HG03039 (cell line): ENCODE measurements at regions not wholly inside any gene's neighbourhood (a gene's known extent, or its start where the extent isn't known, plus 50 kb on each side); places are given as distances from the start of the nearest gene placed in this dataset.
"Not testable (repeated sequence)": the region's sequence is repeated elsewhere in the genome, so short reads cannot be mapped to it uniquely, and the experiment has no call there.

ENCODE experiments used
- ATAC-seq: cut with Tn5 transposase; IDR thresholded peaks from one replicate; pipeline ENCODE4 v1.9.1; 2021; ENCODE audit warnings: mild to moderate bottlenecking, moderate library complexity; ENCODE audit not compliant: unreplicated experiment

- no peak for ATAC-seq
Observed at GRCh38 chr16:59168461-59169114, 434.5 kb upstream of the GOT2 start.

DNA sequence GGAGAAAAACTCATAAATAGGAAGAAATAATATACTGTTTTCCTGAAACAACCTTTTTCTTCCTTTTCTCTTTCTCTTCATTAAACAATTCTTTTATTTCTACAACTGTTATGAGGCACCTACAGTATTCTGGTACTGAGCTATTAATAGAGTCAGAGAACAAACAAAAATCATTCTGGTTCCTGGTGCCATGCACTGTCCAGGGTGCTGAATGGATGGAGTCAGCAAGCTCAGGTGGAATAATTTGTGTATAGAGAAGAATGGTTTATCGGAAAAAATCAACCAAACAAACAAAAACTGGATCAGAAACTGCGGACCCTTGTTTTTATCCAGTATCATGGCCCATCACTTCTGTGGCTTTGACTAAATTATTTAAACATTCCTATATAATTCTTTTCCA, 430.3 kb upstream of the GOT2 start:
- ATAC-seq, result no peak

DNA sequence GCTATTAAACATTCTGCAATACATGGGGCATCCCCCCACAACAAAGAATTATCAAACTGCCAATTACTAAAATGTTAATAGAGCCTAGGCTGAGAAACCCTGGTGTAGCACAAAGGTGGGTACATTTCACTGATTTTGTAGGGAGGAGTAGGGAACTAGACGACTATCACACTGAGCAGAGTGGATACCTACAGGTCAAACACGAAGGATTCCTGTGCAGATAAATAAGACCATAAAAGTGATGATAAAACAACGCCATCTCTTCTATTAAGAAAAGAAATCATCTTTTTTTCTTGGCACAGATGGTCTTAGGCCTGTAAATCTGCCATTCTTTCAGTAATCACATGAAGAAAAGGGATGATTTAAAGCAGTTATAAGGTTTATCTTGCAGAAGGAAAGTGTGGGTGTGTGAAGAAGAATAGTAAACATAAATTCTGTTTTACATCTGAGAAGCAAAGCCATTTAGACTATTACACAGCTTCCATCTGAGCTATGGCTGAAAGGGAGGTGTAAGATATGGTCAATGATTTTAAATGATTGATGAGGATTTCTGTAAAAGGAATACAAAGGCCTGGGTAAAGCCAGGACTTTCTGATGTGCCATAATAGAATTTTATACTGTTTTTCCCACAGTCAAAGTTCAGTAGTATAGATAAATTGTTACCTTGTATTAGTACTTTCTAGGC, 429.4 kb upstream of the GOT2 start:
- no peak for ATAC-seq

DNA sequence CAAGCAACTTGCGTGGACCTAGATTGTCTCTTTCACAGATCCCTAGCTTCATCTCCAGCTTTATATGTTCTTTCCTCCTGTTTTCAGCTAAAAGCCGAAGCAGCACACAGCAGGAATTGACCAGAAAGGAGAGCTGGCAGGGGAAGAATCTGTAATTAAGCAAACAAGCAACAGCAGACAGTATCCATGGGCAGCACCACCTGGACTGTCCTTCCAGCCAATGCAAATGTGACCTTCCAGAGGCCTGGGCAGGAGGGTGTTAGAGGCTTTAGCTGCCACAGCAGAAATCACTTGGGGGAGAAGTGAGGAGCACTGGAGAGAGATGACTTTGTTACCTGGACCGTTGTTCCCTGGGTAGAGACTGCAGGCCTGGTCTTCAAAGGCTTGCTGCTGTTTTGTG, 427.6 kb upstream of the GOT2 start:
- no peak for ATAC-seq

DNA sequence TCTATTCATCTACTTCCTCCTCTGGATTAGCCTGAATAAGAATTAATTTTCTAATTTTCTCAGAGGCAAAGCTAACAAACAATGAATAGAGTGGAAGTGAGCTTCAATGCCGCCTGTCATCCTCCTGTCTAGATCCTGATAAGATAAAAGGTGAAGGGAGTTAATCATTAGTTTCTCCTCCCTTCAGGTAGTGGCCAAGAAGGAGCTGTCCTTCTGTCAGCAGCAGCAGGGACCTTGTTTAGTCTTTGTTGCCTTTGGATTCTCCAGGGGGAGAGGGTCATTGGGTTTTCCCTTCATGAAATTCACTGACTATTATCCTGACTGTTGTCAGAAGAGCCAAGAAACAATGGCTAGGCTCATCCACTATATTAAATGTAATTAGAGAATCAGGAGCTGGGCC, 420.2 kb upstream of the GOT2 start:
- ATAC-seq, result no peak

- ATAC-seq, result no peak
Observed at GRCh38 chr16:59148769-59149155, 414.6 kb upstream of the GOT2 start.

DNA sequence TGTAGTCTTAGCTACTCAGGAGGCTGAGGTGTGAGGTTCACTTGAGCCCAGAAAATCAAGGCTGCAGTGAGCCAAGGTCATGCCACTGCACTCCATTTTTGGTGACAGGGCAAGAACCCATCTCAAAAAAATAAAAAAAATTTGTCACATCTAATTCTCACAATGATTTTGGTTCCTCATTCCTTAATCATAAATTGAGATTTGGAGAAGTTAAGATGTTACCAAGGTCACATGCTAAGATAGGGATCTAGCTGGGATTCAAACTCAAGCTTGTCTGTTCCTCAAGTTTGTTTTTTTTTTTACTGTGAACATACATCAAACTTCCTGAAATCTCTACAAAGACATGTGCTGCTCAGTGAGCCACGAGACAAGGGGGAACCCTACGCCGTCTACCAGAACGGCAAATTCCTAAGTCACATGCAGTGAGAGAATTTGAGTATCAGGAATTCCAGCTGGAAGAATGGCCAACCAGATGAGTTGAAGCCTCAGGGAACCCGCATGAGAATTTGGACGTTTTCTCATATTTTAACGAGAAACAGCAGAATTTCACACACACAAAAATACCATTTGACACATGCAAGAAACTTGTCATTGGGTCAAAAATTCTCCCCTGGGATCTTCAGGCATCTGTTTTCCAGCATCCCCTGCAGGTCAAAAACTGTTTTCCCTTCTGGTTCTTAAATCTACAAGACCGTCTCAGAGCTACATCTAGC, 414.1 kb upstream of the GOT2 start:
- ATAC-seq, result no peak

GRCh38 chr16:59146140-59146539, 412.0 kb upstream of the GOT2 start:
- ATAC-seq, result no peak

DNA sequence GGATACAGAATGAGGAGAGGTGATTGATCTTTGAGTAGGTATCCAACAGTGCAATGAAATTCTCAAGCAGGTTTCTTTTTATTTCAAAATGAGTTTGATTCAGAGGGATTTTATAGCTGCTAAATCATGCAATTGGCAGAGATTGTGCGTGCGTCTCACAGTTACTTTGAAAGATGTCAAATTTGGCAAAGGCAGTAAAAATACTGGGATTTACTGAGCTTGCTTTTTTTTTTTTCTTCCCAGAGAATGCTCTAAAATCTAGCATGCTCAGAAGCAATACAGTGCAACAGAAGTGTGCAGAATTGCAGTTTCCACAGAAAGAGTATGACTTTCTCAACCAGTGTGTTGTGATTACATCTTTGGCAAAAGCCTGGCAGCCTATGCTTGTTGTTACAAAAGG, 410.7 kb upstream of the GOT2 start:
- no peak for ATAC-seq

DNA sequence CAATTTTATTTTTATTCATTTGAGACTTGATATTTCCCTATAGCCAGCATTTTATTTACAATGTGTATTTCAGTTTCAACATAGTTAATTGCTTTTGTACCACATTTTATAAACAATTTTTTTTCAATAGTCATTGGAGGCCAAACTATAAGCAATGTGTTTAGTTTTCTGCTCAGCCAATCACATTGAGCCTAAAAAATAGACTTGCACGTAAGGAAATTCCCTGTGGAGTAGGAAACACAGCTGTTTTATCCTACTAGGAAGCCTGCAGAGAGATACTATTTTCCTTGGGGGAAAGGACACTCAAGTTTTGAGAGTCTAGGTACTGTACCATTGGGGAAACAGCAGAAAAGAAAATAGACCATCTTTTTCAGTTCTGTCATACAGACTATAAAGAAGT, 410.2 kb upstream of the GOT2 start:
- no peak for ATAC-seq

GRCh38 chr16:59126486-59126885, 392.4 kb upstream of the GOT2 start:
- no peak for ATAC-seq

DNA sequence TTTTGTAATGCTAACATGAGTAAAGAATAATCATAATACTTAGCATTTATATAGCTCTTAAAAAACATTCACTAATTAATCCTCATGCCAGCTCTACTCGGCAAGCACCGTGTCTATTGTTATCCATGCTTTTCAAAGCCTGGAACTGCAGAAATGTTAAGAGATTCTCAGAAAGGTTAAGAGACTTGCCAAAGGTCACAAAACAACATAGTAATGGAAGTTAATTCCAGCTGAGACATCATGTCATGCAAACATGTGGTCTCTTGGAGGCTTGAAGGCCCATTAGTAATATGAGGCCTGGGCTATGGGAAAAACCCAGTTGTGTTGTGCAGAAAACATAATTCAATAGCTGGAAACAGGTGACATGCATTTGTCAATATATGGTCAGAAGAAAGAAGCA, 389.9 kb upstream of the GOT2 start:
- ATAC-seq, result no peak

GRCh38 chr16:59123479-59123878, 389.4 kb upstream of the GOT2 start:
- ATAC-seq, result no peak

- no peak for ATAC-seq
Observed at GRCh38 chr16:59122262-59122537, 388.1 kb upstream of the GOT2 start.

- ATAC-seq, result no peak
Observed at GRCh38 chr16:59121411-59122261, 387.5 kb upstream of the GOT2 start.

GRCh38 chr16:59116744-59117143, 382.6 kb upstream of the GOT2 start:
- ATAC-seq, result no peak

GRCh38 chr16:59114790-59115189, 380.7 kb upstream of the GOT2 start:
- ATAC-seq, result no peak

GRCh38 chr16:59113004-59113670, 379.0 kb upstream of the GOT2 start:
- no peak for ATAC-seq

DNA sequence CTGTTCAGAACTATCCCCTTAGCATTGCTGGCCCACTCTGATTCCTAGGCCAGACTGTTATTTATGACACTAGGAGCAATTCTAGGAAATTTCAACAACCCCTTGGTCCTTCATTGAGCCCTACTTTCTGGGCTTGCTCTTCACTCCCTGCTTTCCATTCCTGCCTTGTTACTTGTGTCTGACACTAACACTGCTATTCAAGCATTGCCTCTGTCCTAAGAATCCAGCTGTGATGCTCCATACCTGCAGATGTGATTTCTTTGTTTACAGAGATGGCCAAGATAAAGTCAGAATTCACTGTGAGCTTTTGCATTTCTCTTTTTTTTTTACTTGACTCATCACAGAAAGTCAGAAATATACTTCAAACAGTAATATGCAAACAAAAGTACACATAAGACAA, 377.2 kb upstream of the GOT2 start:
- no peak for ATAC-seq

- ATAC-seq, result no peak
Observed at GRCh38 chr16:59108374-59108773, 374.3 kb upstream of the GOT2 start.

DNA sequence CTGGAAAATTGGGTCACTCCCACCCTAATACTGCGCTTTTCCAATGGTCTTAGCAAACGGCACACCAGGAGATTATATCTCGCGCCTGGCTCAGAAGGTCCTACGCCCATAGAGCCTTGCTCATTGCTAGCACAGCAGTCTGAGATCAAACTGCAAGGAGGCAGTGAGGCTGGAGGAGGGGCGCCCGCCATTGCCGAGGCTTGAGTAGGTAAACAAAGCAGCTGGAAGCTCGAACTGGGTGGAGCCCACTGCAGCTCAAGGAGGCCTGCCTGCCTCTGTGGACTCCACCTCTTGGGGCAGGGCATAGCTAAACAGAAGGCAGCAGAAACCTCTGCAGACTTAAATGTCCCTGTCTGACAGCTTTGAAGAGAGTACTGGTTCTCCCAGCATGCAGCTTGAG, 362.6 kb upstream of the GOT2 start:
- not testable (repeated sequence) for ATAC-seq
